ENCODE measurements at regions not wholly inside any gene's neighbourhood (a gene's known extent, or its start where the extent isn't known, plus 50 kb on each side); places are given as distances from the start of the nearest gene placed in this dataset.

GRCh38 chr16:79317026-79317425, 283.5 kb downstream of the MAF start:
- POLR2A ChIA-PET, result no interaction called here
- H4K20me1 ChIP-seq (ENCODE audit: insufficient read depth, low read length), result no peaks in the 10 kb centered on the region
- intact Hi-C loops (cut with micrococcal nuclease; ENCODE audit: unreplicated experiment), result no loop called here
- no peaks in the 10 kb centered on the region for H3K9me2 ChIP-seq (ENCODE audit: insufficient read depth, low read length)
- no peak overlapping the region for H2AFZ ChIP-seq (ENCODE audit: low read length)
- TF ChIP-seq CTCF (conservative IDR thresholded peaks at IDR 0.05; ENCODE audit: low read length) (no peak), EZH2phosphoT487 (IDR thresholded peaks at IDR 0.05; ENCODE audit: borderline replicate concordance, low read depth, low read length) (no peak)
- H3K9me3 ChIP-seq (ENCODE audit: low read length), result no peaks in the 10 kb centered on the region
- H3K36me3 ChIP-seq (ENCODE audit: insufficient read depth, low read length), result no peaks in the 10 kb centered on the region
- no peak for DNase-seq (ENCODE audit: low spot score)
- H3K79me2 ChIP-seq (ENCODE audit: insufficient read depth, low read depth, low read length), result no peaks in the 10 kb centered on the region
- H3K4me1 ChIP-seq (ENCODE audit: insufficient read depth, low read length, poor library complexity, severe bottlenecking), result no peaks in the 10 kb centered on the region
- H3K27ac ChIP-seq (ENCODE audit: low read depth, low read length, poor library complexity, severe bottlenecking), result no peak overlapping the region
- CTCF ChIA-PET (ENCODE audit: unreplicated experiment), result no interaction called here
- no TSS peak for BruUV-seq (replicated peaks)
- no peak overlapping the region for H3K4me3 ChIP-seq (ENCODE audit: low read depth, low read length, poor library complexity, severe bottlenecking)
- H3K4me2 ChIP-seq (ENCODE audit: low read length), result no peak overlapping the region

- Histone ChIP-seq H2AFZ (ENCODE audit: low read length) (no peak overlapping the region), H3K4me2 (ENCODE audit: low read length) (no peak overlapping the region), H3K9me3 (ENCODE audit: low read length) (no peaks in the 10 kb centered on the region), H3K27ac (ENCODE audit: low read depth, low read length, poor library complexity, severe bottlenecking) (no peak overlapping the region), H3K4me1 (ENCODE audit: insufficient read depth, low read length, poor library complexity, severe bottlenecking) (no peaks in the 10 kb centered on the region), H3K79me2 (ENCODE audit: insufficient read depth, low read depth, low read length) (no peaks in the 10 kb centered on the region), H3K4me3 (ENCODE audit: low read depth, low read length, poor library complexity, severe bottlenecking) (no peak overlapping the region), H3K9me2 (ENCODE audit: insufficient read depth, low read length) (no peaks in the 10 kb centered on the region), H3K36me3 (ENCODE audit: insufficient read depth, low read length) (no peaks in the 10 kb centered on the region), H4K20me1 (ENCODE audit: insufficient read depth, low read length) (no peaks in the 10 kb centered on the region)
- ChIA-PET POLR2A (no interaction called here), CTCF (ENCODE audit: unreplicated experiment) (no interaction called here)
- no TSS peak for BruUV-seq (replicated peaks)
- TF ChIP-seq EZH2phosphoT487 (IDR thresholded peaks at IDR 0.05; ENCODE audit: borderline replicate concordance, low read depth, low read length), result no peak
- no peak for TF ChIP-seq CTCF (conservative IDR thresholded peaks at IDR 0.05; ENCODE audit: low read length)
- intact Hi-C loops (cut with micrococcal nuclease; ENCODE audit: unreplicated experiment), result no loop called here
- no peak for DNase-seq (ENCODE audit: low spot score)
These were observed 284.5 kb downstream of the MAF start for GRCh38 chr16:79316004-79316458.

GRCh38 chr16:79312502-79312901, 288.0 kb downstream of the MAF start:
- Histone ChIP-seq H3K4me2 (ENCODE audit: low read length) (no peak overlapping the region), H2AFZ (ENCODE audit: low read length) (no peak overlapping the region), H4K20me1 (ENCODE audit: insufficient read depth, low read length) (no peaks in the 10 kb centered on the region), H3K4me1 (ENCODE audit: insufficient read depth, low read length, poor library complexity, severe bottlenecking) (no peaks in the 10 kb centered on the region), H3K9me2 (ENCODE audit: insufficient read depth, low read length) (no peaks in the 10 kb centered on the region), H3K4me3 (ENCODE audit: low read depth, low read length, poor library complexity, severe bottlenecking) (no peak overlapping the region), H3K79me2 (ENCODE audit: insufficient read depth, low read depth, low read length) (no peaks in the 10 kb centered on the region), H3K27ac (ENCODE audit: low read depth, low read length, poor library complexity, severe bottlenecking) (no peak overlapping the region), H3K36me3 (ENCODE audit: insufficient read depth, low read length) (no peaks in the 10 kb centered on the region), H3K9me3 (ENCODE audit: low read length) (no peaks in the 10 kb centered on the region)
- BruUV-seq (replicated peaks), result no TSS peak
- TF ChIP-seq CTCF (conservative IDR thresholded peaks at IDR 0.05; ENCODE audit: low read length) (no peak), EZH2phosphoT487 (IDR thresholded peaks at IDR 0.05; ENCODE audit: borderline replicate concordance, low read depth, low read length) (no peak)
- CTCF ChIA-PET (ENCODE audit: unreplicated experiment), result no interaction called here
- intact Hi-C loops (cut with micrococcal nuclease; ENCODE audit: unreplicated experiment), result no loop called here
- POLR2A ChIA-PET, result no interaction called here
- no peak for DNase-seq (ENCODE audit: low spot score)
